ENCODE measurements at regions not wholly inside any gene's neighbourhood (a gene's known extent, or its start where the extent isn't known, plus 50 kb on each side); places are given as distances from the start of the nearest gene placed in this dataset.
"Not testable (repeated sequence)": the region's sequence is repeated elsewhere in the genome, so short reads cannot be mapped to it uniquely, and the experiment has no call there.

- DNase-seq: no peak
Measured at GRCh38 chr4:114034189-114034588, 54.7 kb upstream of the ARSJ start.

GRCh38 chr4:114036426-114036825, 57.0 kb upstream of the ARSJ start:
- DNase-seq: no peak

- DNase-seq: no peak
Measured at GRCh38 chr4:114036864-114037263, 57.4 kb upstream of the ARSJ start.

- no peak for DNase-seq
Measured at GRCh38 chr4:114037988-114038387, 58.5 kb upstream of the ARSJ start.

GRCh38 chr4:114038762-114039387, 59.4 kb upstream of the ARSJ start:
- no peak for DNase-seq

- DNase-seq: no peak
Measured at GRCh38 chr4:114040319-114041116, 61.1 kb upstream of the ARSJ start.

- no peak for DNase-seq
Measured at GRCh38 chr4:114041117-114041475, 61.6 kb upstream of the ARSJ start.

- DNase-seq: no peak
Measured at GRCh38 chr4:114043116-114043515, 63.7 kb upstream of the ARSJ start.

- DNase-seq: not testable (repeated sequence)
Measured at GRCh38 chr4:114044351-114044750, 64.9 kb upstream of the ARSJ start.

GRCh38 chr4:114046331-114046730, 66.9 kb upstream of the ARSJ start:
- DNase-seq: no peak

- DNase-seq: not testable (repeated sequence)
Measured at GRCh38 chr4:114048154-114048553, 68.7 kb upstream of the ARSJ start.

- DNase-seq: no peak
Measured at GRCh38 chr4:114052227-114052626, 72.8 kb upstream of the ARSJ start.

GRCh38 chr4:114056599-114056998, 77.2 kb upstream of the ARSJ start:
- DNase-seq: no peak

- DNase-seq: no peak
Measured at GRCh38 chr4:114057746-114058145, 78.3 kb upstream of the ARSJ start.

GRCh38 chr4:114062499-114062898, 83.1 kb upstream of the ARSJ start:
- no peak for DNase-seq

GRCh38 chr4:114072781-114073180, 93.3 kb upstream of the ARSJ start:
- DNase-seq: no peak

GRCh38 chr4:114076899-114077570, 97.6 kb upstream of the ARSJ start:
- DNase-seq: no peak

- no peak for DNase-seq
Measured at GRCh38 chr4:114077610-114078009, 98.2 kb upstream of the ARSJ start.

GRCh38 chr4:114078636-114079035, 99.2 kb upstream of the ARSJ start:
- DNase-seq: no peak

- DNase-seq: no peak
Measured at GRCh38 chr4:114081783-114082182, 102.3 kb upstream of the ARSJ start.

- no peak for DNase-seq
Measured at GRCh38 chr4:114082348-114082747, 102.9 kb upstream of the ARSJ start.

- no peak for DNase-seq
Measured at GRCh38 chr4:114085611-114086345, 106.3 kb upstream of the ARSJ start.

- DNase-seq: no peak
Measured at GRCh38 chr4:114087596-114088230, 108.3 kb upstream of the ARSJ start.
